ENCODE measurements at regions not wholly inside any gene's neighbourhood (a gene's known extent, or its start where the extent isn't known, plus 50 kb on each side); places are given as distances from the start of the nearest gene placed in this dataset.

- TF ChIP-seq POLR2A (IDR thresholded peaks at IDR 0.05; ENCODE audit: low read length), result no peak
- TF ChIP-seq GATA1 (IDR thresholded peaks at IDR 0.05; ENCODE audit: low read depth, low read length), result no peak
These were observed 293.9 kb downstream of the PDGFC start for GRCh38 chr4:156677656-156678055.
